ENCODE measurements at regions not wholly inside any gene's neighbourhood (a gene's known extent, or its start where the extent isn't known, plus 50 kb on each side); places are given as distances from the start of the nearest gene placed in this dataset.

- TF ChIP-seq, protein P1, sequence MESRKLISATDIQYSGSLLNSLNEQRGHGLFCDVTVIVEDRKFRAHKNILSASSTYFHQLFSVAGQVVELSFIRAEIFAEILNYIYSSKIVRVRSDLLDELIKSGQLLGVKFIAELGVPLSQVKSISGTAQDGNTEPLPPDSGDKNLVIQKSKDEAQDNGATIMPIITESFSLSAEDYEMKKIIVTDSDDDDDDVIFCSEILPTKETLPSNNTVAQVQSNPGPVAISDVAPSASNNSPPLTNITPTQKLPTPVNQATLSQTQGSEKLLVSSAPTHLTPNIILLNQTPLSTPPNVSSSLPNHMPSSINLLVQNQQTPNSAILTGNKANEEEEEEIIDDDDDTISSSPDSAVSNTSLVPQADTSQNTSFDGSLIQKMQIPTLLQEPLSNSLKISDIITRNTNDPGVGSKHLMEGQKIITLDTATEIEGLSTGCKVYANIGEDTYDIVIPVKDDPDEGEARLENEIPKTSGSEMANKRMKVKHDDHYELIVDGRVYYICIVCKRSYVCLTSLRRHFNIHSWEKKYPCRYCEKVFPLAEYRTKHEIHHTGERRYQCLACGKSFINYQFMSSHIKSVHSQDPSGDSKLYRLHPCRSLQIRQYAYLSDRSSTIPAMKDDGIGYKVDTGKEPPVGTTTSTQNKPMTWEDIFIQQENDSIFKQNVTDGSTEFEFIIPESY (IDR thresholded peaks at IDR 0.05) = no peak
- TF ChIP-seq YY1 (IDR thresholded peaks at IDR 0.05) = no peak
These were observed 500.4 kb downstream of the NEBL start (continued) for GRCh38 chr10:20396701-20397100.

DNA sequence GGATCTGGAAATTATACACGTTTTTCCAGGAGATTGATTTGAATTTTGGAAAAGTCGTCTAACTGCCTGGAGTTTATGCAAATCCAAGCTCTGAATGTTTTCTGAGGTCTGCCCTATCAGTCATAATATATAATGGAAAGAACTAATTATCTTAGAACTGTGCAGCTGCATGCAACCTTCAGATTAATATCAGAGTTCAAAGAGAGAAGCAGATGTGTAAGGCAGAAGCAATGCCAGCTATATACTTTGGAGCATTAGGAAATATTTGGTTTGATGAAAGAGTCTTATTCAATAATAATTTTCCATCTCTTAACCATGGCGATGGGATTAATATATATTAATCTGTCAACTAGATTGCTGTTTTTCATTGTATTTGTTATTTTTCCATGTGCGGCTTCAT, 500.9 kb downstream of the NEBL start:
- no peaks in the 10 kb centered on the region for H3K9me3 ChIP-seq (ENCODE audit: control insufficient read depth in 4 of 4, low read length in 3 of 4)
- TF ChIP-seq MAX (IDR thresholded peaks at IDR 0.05) (no peak), SP1 (IDR thresholded peaks at IDR 0.05) (no peak), RXRA (IDR thresholded peaks at IDR 0.05) (no peak), FOXA2 (IDR thresholded peaks at IDR 0.05) (no peak), RAD21 (IDR thresholded peaks at IDR 0.05) (no peak), CTCF (IDR thresholded peaks at IDR 0.05; ENCODE audit: low read depth, low read length, missing input control) (no peak), EGR1 (IDR thresholded peaks at IDR 0.05; ENCODE audit: low read depth in 2 of 2) (no peak)
- TF ChIP-seq, protein P2, sequence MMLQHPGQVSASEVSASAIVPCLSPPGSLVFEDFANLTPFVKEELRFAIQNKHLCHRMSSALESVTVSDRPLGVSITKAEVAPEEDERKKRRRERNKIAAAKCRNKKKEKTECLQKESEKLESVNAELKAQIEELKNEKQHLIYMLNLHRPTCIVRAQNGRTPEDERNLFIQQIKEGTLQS (IDR thresholded peaks at IDR 0.05) = no peak
- TF ChIP-seq, protein P1 (IDR thresholded peaks at IDR 0.05) = no peak
- no peaks in the 10 kb centered on the region for H3K4me1 ChIP-seq (ENCODE audit: control insufficient read depth in 4 of 4, insufficient read depth in 4 of 4, low read length in 3 of 4)
- H3K4me3 ChIP-seq (ENCODE audit: low read depth in 1 of 3, low read length in 3 of 3) = no peak overlapping the region
- peaks cover 0 to 3% (median 1%) of the 10 kb centered on the region in 4 donors for H3K27me3 ChIP-seq (ENCODE audit: control insufficient read depth in 4 of 4, insufficient read depth in 4 of 4, low read length in 3 of 4)
- 81% methylated on average over 4 of the region's 4 CpGs for WGBS
- H3K9ac ChIP-seq (ENCODE audit: low read depth in 1 of 2, low read length in 2 of 2) = no peak overlapping the region
- no peak overlapping the region for H3K27ac ChIP-seq (ENCODE audit: low read depth in 1 of 2, low read length in 2 of 2)
- DNase-seq (ENCODE audit: low spot score) = no peak
- H3K36me3 ChIP-seq (ENCODE audit: control insufficient read depth in 4 of 4, insufficient read depth in 3 of 4, low read depth in 1 of 4, low read length in 3 of 4) = no peaks in the 10 kb centered on the region

DNA sequence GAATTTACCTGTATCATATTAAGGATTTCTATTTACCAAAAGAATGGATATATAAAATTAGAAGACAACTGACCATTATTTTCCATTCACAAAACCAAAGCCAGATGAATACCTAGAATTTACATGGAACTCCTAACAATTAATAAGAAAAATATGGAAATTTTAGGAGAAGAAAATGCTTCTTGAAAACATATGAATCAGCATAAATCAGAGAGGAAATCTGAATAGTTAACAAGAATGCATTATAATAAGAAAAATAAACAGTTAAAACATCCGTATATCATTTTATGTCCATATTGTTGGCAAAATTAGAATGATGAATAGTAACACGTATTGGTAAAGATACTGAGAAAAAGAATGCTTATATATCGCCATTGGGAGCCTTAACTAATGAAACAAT, 505.5 kb downstream of the NEBL start:
- Histone ChIP-seq H3K27me3 (ENCODE audit: control insufficient read depth in 4 of 4, insufficient read depth in 4 of 4, low read length in 3 of 4) (no peaks in the 10 kb centered on the region), H3K4me3 (ENCODE audit: low read depth in 1 of 3, low read length in 3 of 3) (no peak overlapping the region), H3K9ac (ENCODE audit: low read depth in 1 of 2, low read length in 2 of 2) (no peak overlapping the region), H3K36me3 (ENCODE audit: control insufficient read depth in 4 of 4, insufficient read depth in 3 of 4, low read depth in 1 of 4, low read length in 3 of 4) (no peaks in the 10 kb centered on the region), H3K27ac (ENCODE audit: low read depth in 1 of 2, low read length in 2 of 2) (no peak overlapping the region), H3K9me3 (ENCODE audit: control insufficient read depth in 4 of 4, low read length in 3 of 4) (no peaks in the 10 kb centered on the region), H3K4me1 (ENCODE audit: control insufficient read depth in 4 of 4, insufficient read depth in 4 of 4, low read length in 3 of 4) (no peaks in the 10 kb centered on the region)
- TF ChIP-seq HNF4A (conservative IDR thresholded peaks at IDR 0.05) = no peak
- TF ChIP-seq EGR1 (IDR thresholded peaks at IDR 0.05; ENCODE audit: low read depth in 2 of 2) = no peak
- TF ChIP-seq GABPA (IDR thresholded peaks at IDR 0.05 in 1 of 2, conservative IDR thresholded peaks at IDR 0.05 in 1 of 2) = no peak
- TF ChIP-seq RXRA (IDR thresholded peaks at IDR 0.05) = no peak
- TF ChIP-seq, protein P1 (IDR thresholded peaks at IDR 0.05) = no peak
- TF ChIP-seq YY1 (IDR thresholded peaks at IDR 0.05) = no peak
- TF ChIP-seq JUND (IDR thresholded peaks at IDR 0.05) = no peak
- no peak for TF ChIP-seq FOXA2 (IDR thresholded peaks at IDR 0.05)
- TF ChIP-seq, protein P2 (IDR thresholded peaks at IDR 0.05) = no peak
- TF ChIP-seq FOXA1 (IDR thresholded peaks at IDR 0.05) = no peak
- no peak for TF ChIP-seq TAF1 (conservative IDR thresholded peaks at IDR 0.05)
- TF ChIP-seq SP1 (IDR thresholded peaks at IDR 0.05) = no peak
- WGBS = 86% methylated on average over 3 of the region's 3 CpGs
- no peak for DNase-seq (ENCODE audit: low spot score)

Measured in liver (tissue), 8 donors.